AG04450 (cell line): ENCODE measurements at regions not wholly inside any gene's neighbourhood (a gene's known extent, or its start where the extent isn't known, plus 50 kb on each side); places are given as distances from the start of the nearest gene placed in this dataset.
A peak's percentile ranks its signal among the peaks of the same experiment; 100 is the strongest.
"Not testable (repeated sequence)": the region's sequence is repeated elsewhere in the genome, so short reads cannot be mapped to it uniquely, and the experiment has no call there.

Experiments used
- CTCF ChIA-PET: fragments of 300-600, 350-600 bp; formaldehyde crosslinking; extraction: SDS; loops from one replicate; lab custom pipeline; 2022; ENCODE audit warnings: antibody characterized with exemption, inconsistent platforms; lab: Charles Lee
- POLR2A ChIA-PET: fragments of 350-600 bp; formaldehyde crosslinking; extraction: SDS; loops from one replicate; lab custom pipeline; 2021; ENCODE audit warnings: antibody characterized with exemption, inconsistent platforms; lab: Yijun Ruan, JAX
- DNase-seq: peaks from one replicate; pipeline ENCODE4 v3.0.0-alpha.2; 2011; ENCODE audit warnings: low read depth, low spot score
- H3K27ac ChIP-seq: one replicate; pipeline ENCODE4 v1.5.1; 2012; ENCODE audit warnings: low read depth, low read length, control low read depth
- H3K27me3 ChIP-seq: one replicate; pipeline ENCODE4 v1.6.0; 2012; ENCODE audit warnings: low read length; ENCODE audit not compliant: control insufficient read depth, insufficient read depth
- H3K4me3 ChIP-seq: 2 replicates; pipeline ENCODE4 v1.5.1; 2011; ENCODE audit warnings: mild to moderate bottlenecking, low read depth, low read length, control low read depth
- H3K9me3 ChIP-seq: 2 replicates; pipeline ENCODE4 v1.5.1; 2012; ENCODE audit warnings: low read length; ENCODE audit not compliant: control insufficient read depth, insufficient read depth
- CTCF ChIP-seq: IDR thresholded peaks from 2 replicates; pipeline ENCODE4 v1.5.1; 2011; ENCODE audit warnings: low read depth, low read length, control low read depth, inconsistent platforms

- no peak for DNase-seq
- ChIA-PET CTCF (interaction anchor here (1.5 to 6.2 kb wide), 4 partner anchors 315 to 343 kb away, joined by 3 to 78 read pairs (median 28); no protein-coding TSS in a partner anchor), POLR2A (no interaction called here)
- no peaks in the 10 kb centered on the region for H3K27me3 ChIP-seq
- no peaks in the 10 kb centered on the region for H3K9me3 ChIP-seq
- H3K27ac ChIP-seq, result no peak overlapping the region
- H3K4me3 ChIP-seq, result no peak overlapping the region
- no peak for TF ChIP-seq CTCF
Observed at GRCh38 chr5:62780230-62780629, 201.6 kb downstream of the LRRC70 start.

- DNase-seq, result peak; percentile 21
- Histone ChIP-seq H3K27me3 (no peaks in the 10 kb centered on the region), H3K27ac (no peak overlapping the region), H3K9me3 (no peaks in the 10 kb centered on the region), H3K4me3 (no peak overlapping the region)
- CTCF ChIA-PET, result interaction anchor here (0.7 to 6.2 kb wide), 21 partner anchors 9 to 422 kb away, joined by 3 to 78 read pairs (median 4); partner anchors contain the start of genes DIMT1 and IPO11
- POLR2A ChIA-PET, result no interaction called here
- TF ChIP-seq CTCF, result peak; percentile 74
Observed at GRCh38 chr5:62779010-62779422, 200.4 kb downstream of the LRRC70 start.

- no peak overlapping the region for H3K27ac ChIP-seq
- no peaks in the 10 kb centered on the region for H3K27me3 ChIP-seq
- no peak for DNase-seq
- ChIA-PET CTCF (interaction anchor here (0.6 to 6.2 kb wide), 20 partner anchors 10 to 421 kb away, joined by 3 to 78 read pairs (median 4); partner anchors contain the start of genes DIMT1 and IPO11), POLR2A (no interaction called here)
- H3K4me3 ChIP-seq, result no peak overlapping the region
- TF ChIP-seq CTCF, result no peak
- no peaks in the 10 kb centered on the region for H3K9me3 ChIP-seq
Observed at GRCh38 chr5:62778316-62779009, 199.8 kb downstream of the LRRC70 start.

GRCh38 chr5:62777081-62777480, 198.5 kb downstream of the LRRC70 start:
- H3K4me3 ChIP-seq, DNase-seq, H3K27ac ChIP-seq, H3K27me3 ChIP-seq, H3K9me3 ChIP-seq, POLR2A ChIA-PET: not testable (repeated sequence)
- CTCF ChIA-PET, result interaction anchor here (4.8 to 6.2 kb wide), 2 partner anchors 319 to 334 kb away, joined by 51 to 78 read pairs; no protein-coding TSS in a partner anchor

- H3K9me3 ChIP-seq, DNase-seq, POLR2A ChIA-PET, H3K27me3 ChIP-seq, H3K27ac ChIP-seq, H3K4me3 ChIP-seq: not testable (repeated sequence)
- CTCF ChIA-PET, result interaction anchor here (4.8 to 6.2 kb wide), 2 partner anchors 319 to 334 kb away, joined by 51 to 78 read pairs; no protein-coding TSS in a partner anchor
Observed at GRCh38 chr5:62776592-62776991, 198.0 kb downstream of the LRRC70 start.

DNA sequence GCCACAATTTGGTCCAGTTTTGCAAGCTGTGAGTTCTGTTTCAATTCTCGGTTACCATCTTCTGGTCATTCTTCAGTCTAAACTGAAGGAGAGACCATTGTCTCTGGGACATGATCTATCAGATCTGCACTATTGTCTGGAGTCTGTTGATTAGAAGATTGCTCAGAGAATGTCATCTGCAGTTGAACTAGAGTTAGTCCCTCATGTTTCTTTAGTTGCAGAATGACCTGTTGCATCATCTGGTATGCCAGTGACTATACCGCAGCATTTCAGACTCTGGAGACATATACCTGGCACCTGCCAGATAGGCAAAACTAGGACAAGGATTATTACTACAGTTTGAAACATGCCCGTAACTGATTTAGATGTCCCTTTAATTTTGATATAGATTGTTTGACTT, 194.8 kb downstream of the LRRC70 start:
- no peak overlapping the region for H3K4me3 ChIP-seq
- POLR2A ChIA-PET, result no interaction called here
- no peaks in the 10 kb centered on the region for H3K27me3 ChIP-seq
- DNase-seq, result no peak
- H3K27ac ChIP-seq, result no peak overlapping the region
- CTCF ChIA-PET, result interaction anchor here (2.2 kb wide), 1 partner anchor 313 kb away, joined by 9 read pairs; no protein-coding TSS in a partner anchor
- TF ChIP-seq CTCF, result no peak
- H3K9me3 ChIP-seq, result no peaks in the 10 kb centered on the region
